ENCODE measurements at regions not wholly inside any gene's neighbourhood (a gene's known extent, or its start where the extent isn't known, plus 50 kb on each side); places are given as distances from the start of the nearest gene placed in this dataset.

DNA sequence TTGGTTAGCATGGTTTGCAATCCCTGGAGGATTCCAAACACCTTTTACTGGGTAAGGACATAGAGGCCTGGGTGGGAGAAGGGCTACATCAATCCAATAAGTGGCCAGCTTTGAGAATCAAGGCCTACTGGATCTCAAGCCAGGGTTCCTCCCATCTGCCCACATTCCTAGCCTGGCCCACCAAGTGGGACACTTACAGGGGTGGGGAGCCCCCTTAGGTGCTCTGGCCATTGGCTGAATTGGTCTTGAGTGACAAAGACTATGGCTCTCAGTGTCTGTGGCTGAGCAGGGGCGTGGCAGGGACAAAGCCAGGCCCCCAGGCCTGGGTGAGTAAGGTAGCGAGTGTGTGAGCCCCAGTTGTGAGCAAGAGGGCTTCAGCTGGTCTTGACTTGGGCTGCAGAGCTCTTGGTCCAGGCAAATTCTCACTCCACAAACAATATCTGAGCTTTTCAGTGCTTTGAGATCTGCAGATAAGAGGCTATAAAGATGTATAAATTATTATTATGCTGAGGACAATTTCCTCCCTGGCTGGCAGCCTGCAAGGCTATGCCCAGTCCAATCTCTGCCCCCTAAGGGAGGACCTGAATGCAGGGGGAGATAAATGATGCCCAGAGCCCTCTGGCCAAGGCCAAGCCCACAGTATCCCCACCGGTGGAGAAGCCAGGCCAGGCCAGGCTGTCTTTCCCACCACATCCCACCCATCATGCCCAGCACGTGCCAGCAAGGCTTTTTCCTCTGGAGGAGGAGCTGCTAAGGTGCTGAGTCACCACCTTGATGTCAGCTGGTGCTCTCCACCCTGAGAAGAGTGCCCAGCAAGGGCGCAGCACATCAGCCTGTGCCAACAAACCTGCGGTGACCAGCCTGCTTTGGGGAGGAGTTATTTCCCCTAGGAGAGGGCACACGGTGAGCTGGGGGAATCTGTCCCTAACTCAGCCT lies 80.7 kb upstream of the DUSP5 start:
- Mint-ChIP-seq H3K36me3 (peaks cover 0 to 13% of the 10 kb centered on the region in 2 donors), H3K9me3 (no peaks in the 10 kb centered on the region), H3K27ac (no peak overlapping the region)
- ATAC-seq (no peak), DNase-seq (ENCODE audit: low spot score in 2 of 2) (no peak)

DNA sequence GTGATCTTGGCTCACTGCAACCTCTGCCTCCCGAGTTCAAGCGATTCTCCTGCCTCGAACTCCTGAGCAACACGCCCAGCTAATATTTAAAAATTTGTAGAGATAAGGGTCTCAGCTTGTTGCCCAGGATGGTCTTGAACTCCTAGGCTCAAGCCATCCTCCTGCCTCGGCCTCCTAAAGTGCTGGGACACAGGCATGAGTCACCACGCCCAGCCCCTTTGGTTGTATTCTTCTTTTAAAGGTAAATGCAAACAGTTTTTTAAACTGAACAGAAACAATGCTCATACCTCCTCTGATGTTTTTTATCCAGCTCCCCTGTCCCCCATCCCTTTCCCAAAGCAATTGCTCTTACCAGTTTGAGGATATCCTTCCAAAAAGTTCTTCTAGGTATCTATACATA lies 79.5 kb upstream of the DUSP5 start:
- ATAC-seq: no peak
- DNase-seq (ENCODE audit: low spot score in 2 of 2): no peak
- Mint-ChIP-seq H3K9me3 (no peaks in the 10 kb centered on the region), H3K27ac (no peak overlapping the region), H3K36me3 (peaks cover 0 to 13% of the 10 kb centered on the region in 2 donors)

DNA sequence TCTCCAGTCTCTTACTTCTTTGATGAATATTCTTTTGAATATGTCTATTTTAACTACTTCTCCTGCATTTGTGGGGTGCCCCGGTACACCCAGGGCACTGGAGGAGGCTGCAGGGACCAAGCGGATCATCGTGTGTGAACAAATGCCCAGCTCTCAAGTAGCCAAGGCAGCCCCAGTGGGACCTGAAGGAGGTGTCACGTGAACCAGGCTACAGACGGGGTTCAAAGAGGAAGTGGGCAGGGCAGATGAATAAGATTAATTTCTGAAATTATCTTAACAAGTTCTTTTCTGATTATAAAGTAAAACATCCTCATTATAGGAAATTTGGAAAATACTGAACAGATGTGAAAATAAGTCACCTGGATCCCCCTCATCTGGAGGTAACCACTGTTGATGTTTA lies 78.4 kb upstream of the DUSP5 start:
- DNase-seq (ENCODE audit: low spot score in 2 of 2): no peak
- H3K27ac Mint-ChIP-seq: peak overlapping the region in 1 of 2 donors; percentile 30
- peaks cover 0 to 13% of the 10 kb centered on the region in 2 donors for H3K36me3 Mint-ChIP-seq
- no peak for ATAC-seq
- H3K9me3 Mint-ChIP-seq: no peaks in the 10 kb centered on the region

DNA sequence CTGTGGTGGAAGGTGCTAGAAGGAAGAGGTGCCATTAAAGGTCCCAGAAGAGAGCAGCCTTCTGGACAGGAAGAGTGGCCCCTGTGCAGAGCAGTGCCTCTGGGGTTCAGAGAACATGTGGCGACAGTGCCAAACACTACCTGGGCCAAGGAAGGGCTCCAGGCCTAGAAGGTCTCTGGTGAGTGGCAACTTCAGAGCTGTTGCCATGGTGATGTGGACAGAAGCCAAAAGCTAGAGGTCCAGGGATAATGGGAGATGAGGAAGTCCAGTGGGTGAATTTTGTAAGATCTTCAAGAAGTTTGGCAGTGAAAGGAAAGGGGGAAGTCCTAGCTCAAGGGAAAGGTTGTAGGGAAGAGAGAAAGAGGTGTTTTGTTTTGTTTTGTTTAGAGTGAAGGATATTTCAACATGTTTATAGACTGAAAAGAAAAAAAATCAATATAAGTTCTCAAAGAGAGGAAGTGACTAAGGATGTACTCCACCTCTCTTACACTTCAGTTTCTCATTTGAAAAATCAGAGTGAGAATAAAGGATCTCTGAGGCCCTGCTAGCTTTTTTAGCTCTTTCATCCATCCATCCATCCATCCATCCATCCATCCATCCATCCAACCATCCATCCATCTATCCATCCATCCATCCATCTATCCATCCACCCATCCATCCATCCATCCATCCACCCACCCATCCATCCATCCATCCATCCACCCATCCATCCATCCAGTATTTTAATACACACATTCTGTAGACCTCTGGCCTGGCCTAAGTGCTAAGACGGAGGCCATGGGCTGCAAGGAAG lies 77.1 kb upstream of the DUSP5 start:
- peak overlapping the region; percentile 30 to 96 for H3K27ac Mint-ChIP-seq
- H3K36me3 Mint-ChIP-seq: peaks cover 0 to 13% of the 10 kb centered on the region in 2 donors
- H3K9me3 Mint-ChIP-seq: no peaks in the 10 kb centered on the region
- peak; percentile 42 to 81 for ATAC-seq
- no peak for DNase-seq (ENCODE audit: low spot score in 2 of 2)

DNA sequence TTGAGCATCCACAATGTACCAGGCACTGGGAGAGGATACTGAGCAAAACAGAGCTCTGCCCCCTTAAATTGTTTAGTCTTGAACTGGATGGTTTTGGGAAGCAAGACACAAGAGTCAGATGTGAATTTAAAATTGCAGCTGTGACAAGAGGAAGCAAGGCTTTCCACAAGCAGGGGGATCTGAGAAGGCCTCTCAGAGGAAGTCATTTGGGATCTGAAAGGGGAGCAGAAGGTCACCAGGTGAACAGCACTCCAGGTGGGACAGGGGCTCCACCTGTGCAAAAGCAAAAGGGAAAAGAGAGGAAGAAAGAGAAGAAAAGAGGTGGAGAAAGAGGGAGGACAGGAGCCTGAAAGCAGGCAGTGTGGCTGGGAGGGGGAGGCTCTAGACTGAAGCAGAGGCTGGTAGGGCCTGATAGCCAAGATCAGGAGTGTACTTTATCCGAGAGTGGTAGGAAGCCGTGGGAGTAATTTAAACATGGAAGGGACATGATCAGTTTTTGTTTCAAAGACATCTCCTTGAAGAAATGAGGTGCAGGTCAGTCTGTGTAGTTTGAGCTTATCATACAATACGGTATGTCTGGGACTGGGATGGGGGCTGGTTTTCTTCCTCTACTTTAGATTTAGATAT lies 76.1 kb upstream of the DUSP5 start:
- peak overlapping the region in 1 of 2 donors; percentile 44 for H3K27ac Mint-ChIP-seq
- no peak for ATAC-seq
- no peaks in the 10 kb centered on the region for H3K9me3 Mint-ChIP-seq

DNA sequence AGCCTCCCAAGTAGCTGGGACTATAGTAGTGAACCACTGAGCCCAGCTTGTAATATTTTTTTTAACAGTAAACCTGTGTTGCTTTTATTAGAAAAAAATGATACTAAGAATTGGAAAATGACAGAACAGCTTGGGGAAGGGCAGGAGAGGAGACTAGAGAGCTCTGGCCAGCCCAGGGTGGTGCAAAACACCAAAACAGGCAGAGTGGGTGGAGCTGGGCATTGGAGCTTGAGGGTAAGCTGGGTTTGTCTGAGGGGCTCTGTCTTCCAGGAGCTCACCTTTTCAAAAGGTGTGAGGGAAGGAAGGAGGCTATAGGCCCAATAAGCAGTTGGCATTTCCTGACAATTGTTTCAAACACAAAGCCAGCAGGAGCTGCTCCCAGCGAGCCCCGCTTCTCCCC lies 75.2 kb upstream of the DUSP5 start:
- Mint-ChIP-seq H3K27ac (peak overlapping the region; percentile 28 to 57), H3K9me3 (no peaks in the 10 kb centered on the region), H3K36me3 (peaks cover 0 to 13% of the 10 kb centered on the region in 2 donors)
- ATAC-seq: no peak
- no peak for DNase-seq (ENCODE audit: low spot score in 2 of 2)

More for the DNA sequence above, 76.1 kb upstream of the DUSP5 start:
- peaks cover 0 to 13% of the 10 kb centered on the region in 2 donors for H3K36me3 Mint-ChIP-seq
- no peak for DNase-seq (ENCODE audit: low spot score in 2 of 2)

DNA sequence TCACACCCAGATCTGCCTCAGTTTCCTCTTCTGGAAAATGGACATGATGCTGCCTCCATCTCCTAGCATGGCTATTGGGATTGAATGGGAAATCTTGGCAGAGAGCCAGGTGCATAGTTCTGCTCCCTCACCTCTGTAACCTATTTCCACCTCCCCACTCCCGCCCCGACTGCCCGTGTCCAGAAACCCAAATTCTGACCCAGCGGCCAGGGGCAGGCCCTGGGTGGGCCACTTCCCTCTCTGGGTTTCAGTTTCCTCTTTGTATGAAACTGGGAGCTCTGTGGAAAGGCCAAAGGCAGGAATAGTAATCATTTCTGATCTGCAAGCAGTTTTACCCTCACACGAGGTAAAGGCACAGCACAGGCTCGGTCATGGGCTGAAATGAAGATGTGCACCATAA lies 74.1 kb upstream of the DUSP5 start:
- no peak for DNase-seq (ENCODE audit: low spot score in 2 of 2)
- H3K9me3 Mint-ChIP-seq: no peaks in the 10 kb centered on the region
- peaks cover 0 to 13% of the 10 kb centered on the region in 2 donors for H3K36me3 Mint-ChIP-seq
- no peak overlapping the region for H3K27ac Mint-ChIP-seq
- ATAC-seq: no peak

DNA sequence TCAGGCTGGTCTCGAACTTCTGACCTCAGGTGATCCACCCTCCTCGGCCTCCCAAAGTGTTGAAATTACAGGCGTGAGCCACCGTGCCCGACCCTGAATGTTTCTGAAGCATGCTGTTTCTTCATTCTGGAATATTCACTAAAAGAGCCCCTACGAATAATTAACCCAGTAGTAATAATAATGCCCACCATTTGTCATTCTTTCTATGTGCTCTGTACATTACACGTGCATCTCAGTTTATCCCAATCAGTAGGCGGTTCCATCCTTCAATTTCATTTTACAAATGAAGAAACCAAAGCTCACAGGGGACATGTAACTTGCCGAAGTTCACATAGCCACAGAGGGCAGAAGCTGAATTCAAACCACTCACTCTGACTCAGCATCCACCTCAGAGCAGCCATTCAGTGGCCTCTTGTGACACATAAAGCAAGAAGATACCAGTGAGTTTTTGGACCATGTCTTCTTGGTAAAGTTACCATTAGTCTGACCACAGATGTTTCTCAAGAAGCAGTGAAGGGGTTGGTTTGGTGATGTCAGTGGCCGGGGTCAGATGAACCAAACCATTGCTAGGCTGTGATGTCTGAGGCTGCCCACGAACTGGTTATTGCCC lies 71.9 kb upstream of the DUSP5 start:
- ATAC-seq (peak; percentile 91 to 94), DNase-seq (ENCODE audit: low spot score in 2 of 2) (peak; percentile 44 to 82)
- Mint-ChIP-seq H3K36me3 (peaks cover 0 to 5% of the 10 kb centered on the region in 2 donors), H3K27ac (peak overlapping the region; percentile 84 to 88), H3K9me3 (no peaks in the 10 kb centered on the region)

DNA sequence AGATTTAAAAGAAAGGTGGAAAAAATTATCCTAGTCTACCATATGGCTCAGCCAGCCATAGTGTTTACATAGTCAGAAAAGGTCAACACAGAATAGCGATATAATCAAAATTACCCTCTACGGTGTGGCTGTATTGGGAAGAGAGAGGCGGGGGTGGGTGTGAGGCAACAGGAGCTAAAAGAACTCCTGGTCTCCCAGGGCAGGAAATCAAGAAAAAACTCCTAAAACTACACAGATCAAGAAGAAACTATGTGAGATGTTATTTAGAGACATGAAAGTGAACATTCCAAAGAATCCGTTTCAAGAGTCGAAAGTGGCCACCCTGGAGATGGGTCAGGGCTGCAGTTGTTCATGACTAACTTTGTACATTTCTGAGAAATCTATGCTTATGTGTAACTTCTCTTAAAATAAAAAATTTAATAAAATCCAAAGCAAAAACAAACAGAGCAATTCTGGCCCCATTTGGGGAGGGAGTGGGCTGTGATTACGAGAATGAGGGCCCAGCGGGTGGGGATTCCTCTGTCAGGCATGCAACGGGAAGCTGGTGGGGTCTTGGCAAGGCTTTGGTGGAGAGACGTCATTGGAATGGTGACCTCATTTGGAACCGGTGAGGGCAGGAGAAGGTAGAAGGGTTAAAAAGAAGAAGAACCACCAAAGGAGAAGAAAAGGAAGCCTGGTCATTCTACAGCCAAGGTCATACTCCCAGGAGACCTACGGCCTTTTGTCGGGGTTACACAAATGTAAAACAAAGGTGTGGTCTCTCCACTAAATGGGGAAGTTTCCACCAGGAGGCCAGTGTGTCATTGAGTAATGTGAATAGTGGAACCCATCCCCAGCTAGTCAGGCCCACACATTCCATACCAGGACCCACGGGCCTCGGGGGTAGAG lies 71.2 kb upstream of the DUSP5 start:
- Mint-ChIP-seq H3K27ac (peak overlapping the region; percentile 85 to 88), H3K9me3 (no peaks in the 10 kb centered on the region), H3K36me3 (peaks cover 0 to 2% of the 10 kb centered on the region in 2 donors)
- ATAC-seq (peak in 1 of 2 donors; percentile 4), DNase-seq (ENCODE audit: low spot score in 2 of 2) (no peak)

DNA sequence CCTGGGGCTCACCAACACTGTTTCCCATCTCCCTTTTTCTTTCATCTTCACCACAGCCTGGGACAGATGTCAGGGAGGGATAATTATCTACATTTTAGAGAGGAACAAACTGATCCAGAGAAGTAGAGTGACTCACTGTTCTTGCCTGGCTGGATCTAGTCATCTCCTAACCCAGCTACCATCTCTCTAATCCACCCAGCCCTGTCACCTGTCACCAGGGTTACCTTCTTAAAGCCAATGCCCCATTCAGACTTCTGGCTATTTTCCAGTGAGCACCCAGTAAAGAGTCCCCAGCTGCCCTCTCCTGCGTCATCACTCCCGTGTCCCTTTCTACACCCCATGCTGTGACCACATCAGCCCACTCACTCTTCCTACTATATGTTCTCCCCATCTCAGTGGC lies 68.4 kb upstream of the DUSP5 start:
- DNase-seq (ENCODE audit: low spot score in 2 of 2) (peak in 1 of 2 donors; percentile 48), ATAC-seq (peak; percentile 38 to 51)
- no peak overlapping the region for H3K27ac Mint-ChIP-seq
- peaks cover 0 to 7% of the 10 kb centered on the region in 2 donors for H3K36me3 Mint-ChIP-seq
- no peaks in the 10 kb centered on the region for H3K9me3 Mint-ChIP-seq

DNA sequence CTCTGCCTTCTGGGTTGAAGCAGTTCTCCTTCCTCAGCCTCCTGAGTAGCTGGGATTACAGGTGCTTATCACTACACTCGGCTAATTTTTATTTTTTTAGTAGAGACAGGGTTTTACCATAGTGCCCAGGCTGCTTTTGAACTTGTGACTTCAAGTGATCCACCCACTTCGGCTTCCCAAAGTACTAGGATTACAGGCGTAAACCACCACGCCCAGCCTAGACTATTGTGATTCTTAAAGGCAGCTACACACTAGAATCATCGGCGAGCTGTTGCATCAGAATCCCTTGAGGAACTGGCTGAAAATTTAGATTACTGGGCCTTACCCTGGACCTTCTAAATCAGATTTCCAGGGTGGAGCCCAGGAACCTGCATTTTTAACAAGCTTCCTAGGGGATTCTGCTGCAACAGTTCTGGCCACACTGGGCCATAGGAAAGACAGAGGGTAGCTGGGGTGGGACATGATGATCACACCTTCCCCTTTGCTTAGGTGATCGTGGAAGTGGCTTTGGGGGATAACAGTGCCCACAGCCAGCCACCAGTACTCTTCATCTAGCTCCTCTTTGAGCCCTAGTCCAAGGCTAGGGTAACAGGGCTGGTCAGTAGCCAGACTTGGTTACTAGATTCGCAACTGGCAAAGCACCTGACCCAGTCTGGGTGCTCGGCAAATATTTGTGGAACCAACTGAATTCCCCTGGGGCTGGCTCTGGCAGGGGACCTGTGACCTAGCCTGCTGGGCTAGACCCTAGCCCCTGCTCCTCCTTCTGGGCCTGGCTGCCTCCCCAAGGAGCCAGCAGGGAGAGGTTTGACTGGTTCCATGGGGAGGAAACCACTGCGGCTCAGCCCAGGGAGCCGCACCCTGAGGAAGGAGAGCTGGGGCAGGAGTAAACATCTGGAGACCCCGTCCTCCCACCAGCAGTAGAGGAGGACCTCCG lies 67.1 kb upstream of the DUSP5 start:
- Mint-ChIP-seq H3K36me3 (peaks cover 0 to 7% of the 10 kb centered on the region in 2 donors), H3K9me3 (no peaks in the 10 kb centered on the region), H3K27ac (no peak overlapping the region)
- peak in 1 of 2 donors; percentile 34 for DNase-seq (ENCODE audit: low spot score in 2 of 2)
- no peak for ATAC-seq

DNA sequence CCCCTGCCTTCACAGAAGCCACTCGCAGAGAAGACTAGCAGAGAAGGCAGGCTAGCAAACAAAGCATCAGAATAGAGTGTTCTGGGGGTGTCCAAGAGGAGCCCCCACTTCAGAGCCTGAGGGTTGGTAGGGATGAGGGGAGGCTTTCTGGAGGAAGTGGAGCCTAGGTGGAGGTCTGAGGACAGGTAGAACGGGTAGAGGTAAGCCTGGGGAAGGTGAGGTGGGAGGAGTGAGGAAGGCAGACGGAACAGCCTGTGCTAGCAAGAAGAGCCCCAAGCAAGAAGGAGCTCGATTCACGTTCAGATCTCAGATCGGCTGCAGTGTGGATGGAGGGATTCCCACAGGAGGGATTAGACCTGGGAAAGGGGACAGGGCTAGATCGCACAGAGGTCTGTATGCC lies 66.0 kb upstream of the DUSP5 start:
- DNase-seq (ENCODE audit: low spot score in 2 of 2) (no peak), ATAC-seq (no peak)
- H3K36me3 Mint-ChIP-seq: peaks cover 0 to 7% of the 10 kb centered on the region in 2 donors
- H3K9me3 Mint-ChIP-seq: no peaks in the 10 kb centered on the region
- H3K27ac Mint-ChIP-seq: peak overlapping the region in 1 of 2 donors; percentile 7

DNA sequence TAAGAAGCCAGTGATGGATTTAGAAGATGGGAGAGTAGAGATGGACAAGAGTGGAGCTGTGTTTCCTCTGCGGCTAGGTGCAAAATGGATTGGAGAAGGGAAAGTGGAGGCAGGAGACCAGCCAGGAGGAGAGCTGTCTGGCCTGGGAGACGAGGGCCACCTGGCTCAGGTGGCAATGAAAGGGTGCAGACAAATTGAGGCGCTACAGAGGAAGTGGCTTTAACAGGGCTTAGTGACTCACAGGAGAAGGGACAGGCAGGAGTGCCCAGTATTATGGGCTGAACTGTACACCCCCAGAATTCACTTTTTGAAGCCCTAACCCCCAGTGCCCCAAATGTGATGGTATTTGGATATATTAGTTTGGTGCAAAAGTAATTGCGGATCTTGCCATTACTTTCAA lies 65.6 kb upstream of the DUSP5 start:
- ATAC-seq: no peak
- Mint-ChIP-seq H3K9me3 (no peaks in the 10 kb centered on the region), H3K27ac (no peak overlapping the region), H3K36me3 (peaks cover 0 to 7% of the 10 kb centered on the region in 2 donors)
- peak in 1 of 2 donors; percentile 35 for DNase-seq (ENCODE audit: low spot score in 2 of 2)

DNA sequence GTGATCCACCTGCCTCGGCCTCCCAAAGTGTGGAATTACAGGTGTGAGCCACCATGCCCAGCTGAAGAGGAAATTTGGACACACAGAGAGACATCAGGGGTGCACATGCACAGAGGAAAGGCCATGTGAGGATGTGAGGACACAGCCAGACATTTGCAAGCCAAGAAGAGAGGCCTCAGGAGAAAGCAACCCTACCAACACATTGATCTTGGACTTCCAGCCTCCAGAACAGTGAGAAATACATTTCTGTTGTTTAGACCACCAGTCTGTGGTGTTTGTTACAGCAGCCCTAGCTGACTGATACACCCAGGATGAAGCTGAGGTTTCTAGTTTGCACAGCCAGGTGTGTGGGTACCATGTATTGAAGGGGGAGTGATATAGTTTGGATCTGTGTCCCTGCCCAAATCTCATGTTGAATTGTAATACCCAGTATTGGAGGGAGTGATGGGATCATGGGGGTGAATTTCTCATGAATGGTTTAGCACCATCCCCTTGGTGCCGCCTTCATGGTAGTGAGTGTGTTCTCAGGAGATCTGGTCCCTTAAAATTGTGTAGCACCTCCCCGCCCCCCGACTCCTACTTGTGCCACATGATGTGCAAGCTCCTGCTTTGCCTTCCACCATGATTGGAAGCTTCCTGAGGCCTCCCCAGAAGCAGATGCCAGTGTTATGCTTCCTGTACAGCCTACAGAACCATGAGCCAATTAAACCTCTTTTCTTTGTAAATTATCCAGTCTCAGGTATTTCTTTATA lies 64.7 kb upstream of the DUSP5 start:
- peaks cover 0 to 7% of the 10 kb centered on the region in 2 donors for H3K36me3 Mint-ChIP-seq
- H3K9me3 Mint-ChIP-seq: no peaks in the 10 kb centered on the region
- ATAC-seq (no peak), DNase-seq (ENCODE audit: low spot score in 2 of 2) (peak in 1 of 2 donors; percentile 9)
- H3K27ac Mint-ChIP-seq: no peak overlapping the region
